Astrocyte of the spinal cord (primary cell): ENCODE measurements at regions not wholly inside any gene's neighbourhood (a gene's known extent, or its start where the extent isn't known, plus 50 kb on each side); places are given as distances from the start of the nearest gene placed in this dataset.

ENCODE experiments used
- DNase-seq: peaks from one replicate; pipeline ENCODE4 v3.0.0; 2011; ENCODE audit warnings: low read depth, low spot score
- H3K4me3 ChIP-seq: 2 replicates; pipeline ENCODE4 v1.5.1; 2011; ENCODE audit warnings: low read depth, mild to moderate bottlenecking, low read length, moderate library complexity
- CTCF ChIP-seq: IDR thresholded peaks from 2 replicates; pipeline ENCODE4 v1.5.1; 2012; ENCODE audit warnings: low read depth, mild to moderate bottlenecking, low read length, inconsistent platforms
- in situ Hi-C: cut with HindIII; loops from 2 replicates; pipeline ENCODE4 v1.10.0; 2017; ENCODE audit warnings: low sequenced_read_pairs

GRCh38 chr12:63042646-63043045, 107.7 kb upstream of the PPM1H start:
- H3K4me3 ChIP-seq = no peak overlapping the region
- in situ Hi-C loops = no loop called here
- no peak for TF ChIP-seq CTCF
- peak; percentile 20 for DNase-seq

- no peak for TF ChIP-seq CTCF
- H3K4me3 ChIP-seq = no peak overlapping the region
- DNase-seq = no peak
- in situ Hi-C loops = no loop called here
Observed at GRCh38 chr12:63041601-63042000, 106.7 kb upstream of the PPM1H start.

- in situ Hi-C loops = no loop called here
- no peak for DNase-seq
- H3K4me3 ChIP-seq = no peak overlapping the region
- TF ChIP-seq CTCF = no peak
Observed at GRCh38 chr12:63040526-63041220, 105.7 kb upstream of the PPM1H start.

GRCh38 chr12:63038713-63039100, 103.8 kb upstream of the PPM1H start:
- in situ Hi-C loops = no loop called here
- DNase-seq = no peak
- TF ChIP-seq CTCF = no peak
- no peak overlapping the region for H3K4me3 ChIP-seq

- in situ Hi-C loops = no loop called here
- no peak overlapping the region for H3K4me3 ChIP-seq
- no peak for DNase-seq
- no peak for TF ChIP-seq CTCF
Observed at GRCh38 chr12:63037746-63038712, 103.1 kb upstream of the PPM1H start.

- no peak overlapping the region for H3K4me3 ChIP-seq
- TF ChIP-seq CTCF = no peak
- no peak for DNase-seq
- in situ Hi-C loops = no loop called here
Observed at GRCh38 chr12:63036974-63037335, 102.0 kb upstream of the PPM1H start.
